Brain pericyte (primary cell): ENCODE measurements at regions not wholly inside any gene's neighbourhood (a gene's known extent, or its start where the extent isn't known, plus 50 kb on each side); places are given as distances from the start of the nearest gene placed in this dataset.

Experiments used
- DNase-seq: peaks from one replicate; pipeline ENCODE4 v3.0.0-alpha.2; 2012; ENCODE audit warnings: low read depth, low spot score

GRCh38 chr7:155981703-155982102 lies 169.4 kb upstream of the SHH start:
- DNase-seq, result no peak

GRCh38 chr7:155980841-155981240 lies 168.6 kb upstream of the SHH start:
- DNase-seq, result no peak

GRCh38 chr7:155979994-155980393 lies 167.7 kb upstream of the SHH start:
- no peak for DNase-seq

GRCh38 chr7:155979566-155979965 lies 167.3 kb upstream of the SHH start:
- DNase-seq, result no peak

- DNase-seq, result no peak
These were observed 163.2 kb upstream of the SHH start for GRCh38 chr7:155975490-155975889.

GRCh38 chr7:155974186-155974897 lies 162.1 kb upstream of the SHH start:
- no peak for DNase-seq

GRCh38 chr7:155973451-155973997 lies 161.3 kb upstream of the SHH start:
- DNase-seq, result no peak

GRCh38 chr7:155972651-155973390 lies 160.6 kb upstream of the SHH start:
- no peak for DNase-seq

GRCh38 chr7:155972247-155972646 lies 160.0 kb upstream of the SHH start:
- no peak for DNase-seq

GRCh38 chr7:155971180-155971770 lies 159.0 kb upstream of the SHH start:
- DNase-seq, result no peak

GRCh38 chr7:155969192-155969929 lies 157.1 kb upstream of the SHH start:
- DNase-seq, result no peak

GRCh38 chr7:155965010-155965409 lies 152.7 kb upstream of the SHH start:
- DNase-seq, result no peak

GRCh38 chr7:155964543-155964942 lies 152.3 kb upstream of the SHH start:
- no peak for DNase-seq

- DNase-seq, result no peak
These were observed 151.5 kb upstream of the SHH start for GRCh38 chr7:155963771-155964195.

GRCh38 chr7:155963356-155963755 lies 151.1 kb upstream of the SHH start:
- no peak for DNase-seq

- no peak for DNase-seq
These were observed 150.7 kb upstream of the SHH start for GRCh38 chr7:155962968-155963300.

- no peak for DNase-seq
These were observed 150.1 kb upstream of the SHH start for GRCh38 chr7:155962191-155962967.

- no peak for DNase-seq
These were observed 149.3 kb upstream of the SHH start for GRCh38 chr7:155961241-155962190.

GRCh38 chr7:155959894-155960293 lies 147.6 kb upstream of the SHH start:
- DNase-seq, result no peak

- DNase-seq, result no peak
These were observed 144.7 kb upstream of the SHH start for GRCh38 chr7:155956977-155957376.
